H9 (cell line): ENCODE measurements at regions not wholly inside any gene's neighbourhood (a gene's known extent, or its start where the extent isn't known, plus 50 kb on each side); places are given as distances from the start of the nearest gene placed in this dataset.

Source experiments
- DNase-seq: peaks from one replicate; pipeline ENCODE4 v3.0.0-alpha.2; 2017
- H2AFZ ChIP-seq: one replicate; pipeline ENCODE4 v1.6.1; 2013; ENCODE audit warnings: mild to moderate bottlenecking, low read length, control low read depth, moderate library complexity
- H2AK5ac ChIP-seq: 2 replicates; pipeline ENCODE4 v1.6.1; 2013; ENCODE audit warnings: low read length, control low read depth, mixed read lengths; ENCODE audit not compliant: insufficient read length
- H2BK120ac ChIP-seq: one replicate; pipeline ENCODE4 v1.6.1; 2013; ENCODE audit warnings: low read depth, mild to moderate bottlenecking, low read length, control low read depth, inconsistent platforms; ENCODE audit not compliant: poor library complexity, severe bottlenecking
- H2BK12ac ChIP-seq: 2 replicates; pipeline ENCODE4 v1.6.1; 2013; ENCODE audit warnings: low read length, control low read depth, mixed read lengths, low read depth; ENCODE audit not compliant: insufficient read length
- H2BK15ac ChIP-seq: 2 replicates; pipeline ENCODE4 v1.6.1; 2013; ENCODE audit warnings: low read depth, low read length, control low read depth
- H2BK20ac ChIP-seq: one replicate; pipeline ENCODE4 v1.6.1; 2013; ENCODE audit warnings: low read depth, mild to moderate bottlenecking, low read length, control low read depth, inconsistent platforms; ENCODE audit not compliant: poor library complexity, severe bottlenecking
- H2BK5ac ChIP-seq: 2 replicates; pipeline ENCODE4 v1.6.1; 2013; ENCODE audit warnings: low read length, control low read depth, mixed read lengths; ENCODE audit not compliant: insufficient read length
- H3K14ac ChIP-seq: 2 replicates; pipeline ENCODE4 v1.6.1; 2013; ENCODE audit warnings: low read length, control low read depth; ENCODE audit not compliant: insufficient read depth
- H3K18ac ChIP-seq: 2 replicates; pipeline ENCODE4 v1.6.1; 2013; ENCODE audit warnings: low read depth, mild to moderate bottlenecking, mixed read lengths, low read length, control low read depth; ENCODE audit not compliant: insufficient read length
- H3K23ac ChIP-seq: 2 replicates; pipeline ENCODE4 v1.6.1; 2013; ENCODE audit warnings: low read length, control low read depth, mixed read lengths, low read depth; ENCODE audit not compliant: insufficient read length
- H3K23me2 ChIP-seq: 2 replicates; pipeline ENCODE4 v1.6.1; 2013; ENCODE audit warnings: low read depth, mild to moderate bottlenecking, mixed read lengths, low read length, control low read depth; ENCODE audit not compliant: insufficient read length, poor library complexity, severe bottlenecking
- H3K27ac ChIP-seq: 2 replicates; pipeline ENCODE4 v1.5.1; 2013; ENCODE audit warnings: low read length, control low read depth, mixed read lengths, low read depth; ENCODE audit not compliant: insufficient read length
- H3K27me3 ChIP-seq: 2 replicates; pipeline ENCODE4 v1.6.1; 2013; ENCODE audit warnings: low read length, control low read depth, inconsistent platforms; ENCODE audit not compliant: insufficient read depth
- H3K4ac ChIP-seq: 2 replicates; pipeline ENCODE4 v1.6.1; 2013; ENCODE audit warnings: low read depth, mild to moderate bottlenecking, control low read depth, inconsistent platforms, low read length, moderate library complexity
- H3K4me1 ChIP-seq: 2 replicates; pipeline ENCODE4 v1.6.1; 2013; ENCODE audit warnings: low read length, control low read depth, inconsistent platforms; ENCODE audit not compliant: insufficient read depth
- H3K4me2 ChIP-seq: 2 replicates; pipeline ENCODE4 v1.6.1; 2013; ENCODE audit warnings: low read length, control low read depth, mixed read lengths; ENCODE audit not compliant: insufficient read length, insufficient read depth
- H3K56ac ChIP-seq: 2 replicates; pipeline ENCODE4 v1.6.1; 2013; ENCODE audit warnings: low read depth, mild to moderate bottlenecking, mixed read lengths, low read length, control low read depth; ENCODE audit not compliant: insufficient read length
- H3K79me1 ChIP-seq: 2 replicates; pipeline ENCODE4 v1.6.1; 2013; ENCODE audit warnings: low read depth, mild to moderate bottlenecking, moderate library complexity, low read length, control low read depth, inconsistent platforms; ENCODE audit not compliant: insufficient read depth, poor library complexity, severe bottlenecking
- H3K79me2 ChIP-seq: 2 replicates; pipeline ENCODE4 v1.6.1; 2013; ENCODE audit warnings: low read length, control low read depth, inconsistent platforms; ENCODE audit not compliant: insufficient read depth
- H3K9ac ChIP-seq: 2 replicates; pipeline ENCODE4 v1.6.1; 2013; ENCODE audit warnings: low read length, control low read depth, mixed read lengths; ENCODE audit not compliant: insufficient read length; ENCODE audit errors: extremely low read depth
- H3K9me3 ChIP-seq: one replicate; pipeline ENCODE4 v1.6.1; 2013; ENCODE audit warnings: low read depth, low read length, inconsistent platforms; ENCODE audit not compliant: control insufficient read depth
- H3T11ph ChIP-seq: one replicate; pipeline ENCODE4 v1.6.1; 2013; ENCODE audit warnings: mild to moderate bottlenecking, low read length, control low read depth, inconsistent platforms
- H4K20me1 ChIP-seq: one replicate; pipeline ENCODE4 v1.6.1; 2013; ENCODE audit not compliant: control insufficient read depth, insufficient read length, insufficient read depth
- H4K5ac ChIP-seq: 2 replicates; pipeline ENCODE4 v1.6.1; 2013; ENCODE audit warnings: low read depth, mild to moderate bottlenecking, mixed read lengths, low read length, control low read depth; ENCODE audit not compliant: insufficient read length
- H4K8ac ChIP-seq: replicated peaks from 2 replicates; pipeline ENCODE4 v1.6.1; 2013; ENCODE audit warnings: low read length, control low read depth, mixed read lengths, low read depth; ENCODE audit not compliant: insufficient read length
- H4K91ac ChIP-seq: 2 replicates; pipeline ENCODE4 v1.6.1; 2013; ENCODE audit warnings: low read depth, mild to moderate bottlenecking, moderate library complexity, mixed read lengths, low read length, control low read depth; ENCODE audit not compliant: insufficient read length
- H3K27ac Mint-ChIP-seq, 3 experiments: 2 replicates in 2 of 3; 3 replicates in 1 of 3; pipeline ENCODE4 v1.8.0; 2020 to 2021; ENCODE audit warnings: mixed read lengths in 3 of 3, mild to moderate bottlenecking in 1 of 3, moderate library complexity in 1 of 3
- H3K27me3 Mint-ChIP-seq: 2 replicates; pipeline ENCODE4 v1.8.0; 2021; ENCODE audit warnings: low read depth, mild to moderate bottlenecking, moderate library complexity, mixed read lengths
- H3K36me3 Mint-ChIP-seq, 3 experiments: 2 replicates in 2 of 3; 3 replicates in 1 of 3; pipeline ENCODE4 v1.8.0; 2020 to 2021; ENCODE audit warnings: low read depth in 3 of 3, mixed read lengths in 3 of 3; ENCODE audit not compliant: insufficient read depth in 1 of 3
- H3K4me1 Mint-ChIP-seq, 2 experiments: 2 replicates each; pipeline ENCODE4 v1.8.0; 2020; ENCODE audit warnings: mixed read lengths in 2 of 2
- H3K4me3 Mint-ChIP-seq, 2 experiments: 2 replicates in 1 of 2; 3 replicates in 1 of 2; pipeline ENCODE4 v1.8.0; 2020 to 2021; ENCODE audit warnings: mild to moderate bottlenecking in 2 of 2, mixed read lengths in 2 of 2, moderate library complexity in 1 of 2
- H3K9me3 Mint-ChIP-seq, 2 experiments: 2 replicates in 1 of 2; 3 replicates in 1 of 2; pipeline ENCODE4 v1.8.0; 2020; ENCODE audit warnings: mild to moderate bottlenecking in 2 of 2, mixed read lengths in 2 of 2, moderate library complexity in 1 of 2
- CTCF ChIP-seq: fragments of 200-600 bp; sonication (generic); conservative IDR thresholded peaks from 3 replicates; pipeline ENCODE4 v1.8.0; 2021; ENCODE audit warnings: antibody characterized with exemption, mild to moderate bottlenecking
- WGBS: extraction: QIAGEN DNeasy Blood & Tissue Kit; methylation state at CpG from one replicate; pipeline ENCODE4 v1.1.7; 2013; ENCODE audit warnings: missing lambda C conversion rate, low lambda C conversion rate, mixed read lengths; ENCODE audit not compliant: insufficient read length; ENCODE audit errors: extremely low coverage; 5-methylcytosine and 5-hydroxymethylcytosine counted together

DNA sequence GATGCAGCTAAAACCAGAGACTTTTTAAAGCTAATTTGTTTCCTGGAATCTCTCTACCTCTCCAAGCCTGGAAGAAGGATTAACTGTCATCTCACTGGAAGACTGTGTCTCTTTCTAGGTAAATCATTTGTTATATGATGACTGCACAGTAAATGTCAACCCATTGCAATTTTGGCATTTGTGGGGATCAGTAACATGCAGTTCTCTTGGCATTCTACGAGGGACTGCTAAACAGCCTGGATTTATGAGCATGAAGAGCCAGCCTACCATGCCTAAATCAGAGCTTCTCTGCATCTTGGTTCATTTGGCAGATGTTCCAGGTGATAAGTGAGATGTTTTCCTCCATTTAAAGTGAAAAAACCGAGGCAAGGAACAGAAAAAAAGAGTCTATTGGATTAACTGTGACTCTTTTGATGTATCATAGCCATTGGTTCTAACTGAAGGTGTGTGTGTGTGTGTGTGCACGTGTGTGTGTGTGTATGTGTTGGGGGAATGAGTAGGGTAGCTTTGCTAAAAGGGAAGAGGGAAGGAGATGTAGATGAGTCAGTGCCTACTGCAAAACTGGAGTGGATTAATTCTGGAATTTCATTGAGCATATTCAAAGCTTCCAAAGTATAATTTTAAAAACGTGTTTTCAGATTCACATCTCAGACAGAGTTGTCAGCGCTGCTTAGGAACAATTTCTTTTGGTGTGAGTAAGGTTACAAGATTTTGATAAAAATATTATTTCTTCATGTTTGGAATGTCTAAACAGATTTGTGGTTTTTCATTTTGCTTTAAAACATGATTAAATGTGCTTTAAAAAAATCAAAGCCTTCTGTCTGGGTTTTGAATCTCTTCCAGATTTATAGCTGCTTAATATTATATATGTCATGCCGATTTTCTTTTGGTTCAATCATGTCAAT, 123.2 kb upstream of the LNX1 start:
- H4K20me1 ChIP-seq: no peaks in the 10 kb centered on the region
- H2BK15ac ChIP-seq: no peak overlapping the region
- no peak overlapping the region for H3K18ac ChIP-seq
- no peak overlapping the region for H3K56ac ChIP-seq
- no peak overlapping the region for H3K27ac ChIP-seq
- Mint-ChIP-seq H3K4me3 (no peak overlapping the region), H3K27me3 (no peaks in the 10 kb centered on the region), H3K27ac (no peak overlapping the region), H3K4me1 (peaks cover 0 to 3% of the 10 kb centered on the region in 2 experiments; a peak in 2 of 4 replicates), H3K36me3 (no peaks in the 10 kb centered on the region), H3K9me3 (no peaks in the 10 kb centered on the region)
- H2BK120ac ChIP-seq: no peak overlapping the region
- no peak for TF ChIP-seq CTCF
- H4K91ac ChIP-seq: no peak overlapping the region
- H2BK5ac ChIP-seq: no peak overlapping the region
- no peak overlapping the region for H3K14ac ChIP-seq
- no peak overlapping the region for H3K9ac ChIP-seq
- no peaks in the 10 kb centered on the region for H3K4me1 ChIP-seq
- H3K79me1 ChIP-seq: no peaks in the 10 kb centered on the region
- H4K5ac ChIP-seq: no peak overlapping the region
- H3K9me3 ChIP-seq: no peaks in the 10 kb centered on the region
- no peak overlapping the region for H2AFZ ChIP-seq
- H3K23ac ChIP-seq: no peak overlapping the region
- H3K27me3 ChIP-seq: no peaks in the 10 kb centered on the region
- H4K8ac ChIP-seq: no peak overlapping the region
- H3K23me2 ChIP-seq: no peaks in the 10 kb centered on the region
- H3K4me2 ChIP-seq: no peak overlapping the region
- no peak overlapping the region for H2AK5ac ChIP-seq
- no peaks in the 10 kb centered on the region for H3K79me2 ChIP-seq
- H3T11ph ChIP-seq: no peak overlapping the region
- no peak overlapping the region for H2BK20ac ChIP-seq
- DNase-seq: no peak
- H3K4ac ChIP-seq: no peak overlapping the region
- WGBS: no CpG with 5 or more reads among the region's 6 CpGs
- H2BK12ac ChIP-seq: no peak overlapping the region
